ENCODE measurements at regions not wholly inside any gene's neighbourhood (a gene's known extent, or its start where the extent isn't known, plus 50 kb on each side); places are given as distances from the start of the nearest gene placed in this dataset.
"Not testable (repeated sequence)": the region's sequence is repeated elsewhere in the genome, so short reads cannot be mapped to it uniquely, and the experiment has no call there.

DNA sequence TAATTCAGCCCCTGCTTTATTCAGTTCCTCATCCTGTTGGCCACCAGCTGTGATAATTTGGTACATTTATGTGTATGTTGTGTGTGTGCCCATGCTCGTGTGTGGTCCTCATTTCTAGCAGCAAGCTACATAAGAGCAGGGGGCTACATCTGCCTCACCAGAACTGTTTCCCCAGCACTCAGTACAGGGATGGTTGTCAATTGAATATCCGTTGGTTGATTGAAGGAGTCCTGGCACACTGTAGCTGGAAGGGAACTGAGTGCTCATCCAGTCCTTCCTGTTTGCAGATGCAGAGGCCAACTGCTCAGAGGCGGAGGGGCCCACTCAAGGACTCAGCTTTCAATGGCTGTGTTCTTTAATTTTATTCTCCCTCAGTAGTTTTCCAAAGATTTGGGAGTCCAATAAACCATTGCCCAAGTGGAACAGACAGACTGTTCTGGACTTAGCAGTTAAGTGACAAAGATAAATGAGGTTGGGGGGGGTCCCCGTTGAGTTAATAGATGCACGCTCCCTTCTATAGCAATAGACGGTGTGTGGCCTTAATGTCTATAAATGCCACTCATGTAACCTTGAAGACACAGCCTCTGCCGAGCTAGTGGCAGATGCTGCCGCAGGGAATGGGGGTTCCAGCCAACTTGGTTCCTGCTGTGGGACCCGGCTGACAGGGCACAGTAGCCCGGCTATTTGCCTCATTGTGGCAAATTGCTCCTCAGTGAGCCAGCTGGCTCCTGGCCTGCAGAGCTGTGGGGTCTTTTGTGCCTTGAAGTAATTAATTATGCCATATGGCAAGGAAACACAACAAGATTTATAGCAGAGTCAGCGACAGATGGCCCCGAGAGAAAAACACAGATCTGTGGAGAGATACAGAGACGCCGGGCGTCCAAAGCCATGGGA lies 71.4 kb upstream of the GRK3 start:
- Mint-ChIP-seq H3K27ac (no peak overlapping the region), H3K36me3 (peaks cover 22% of the 10 kb centered on the region), H3K27me3 (no peaks in the 10 kb centered on the region), H3K9me3 (peaks cover 2% of the 10 kb centered on the region), H3K4me1 (ENCODE audit: low read depth) (peaks cover 12% of the 10 kb centered on the region), H3K4me3 (no peak overlapping the region)
- intact Hi-C loops (cut with micrococcal nuclease) = no loop called here
- ChIA-PET POLR2A (no interaction called here), CTCF (interaction anchor here (1.6 kb wide), 1 partner anchor 280 kb away, joined by 3 read pairs; no protein-coding TSS in a partner anchor)
- no peak for DNase-seq

DNA sequence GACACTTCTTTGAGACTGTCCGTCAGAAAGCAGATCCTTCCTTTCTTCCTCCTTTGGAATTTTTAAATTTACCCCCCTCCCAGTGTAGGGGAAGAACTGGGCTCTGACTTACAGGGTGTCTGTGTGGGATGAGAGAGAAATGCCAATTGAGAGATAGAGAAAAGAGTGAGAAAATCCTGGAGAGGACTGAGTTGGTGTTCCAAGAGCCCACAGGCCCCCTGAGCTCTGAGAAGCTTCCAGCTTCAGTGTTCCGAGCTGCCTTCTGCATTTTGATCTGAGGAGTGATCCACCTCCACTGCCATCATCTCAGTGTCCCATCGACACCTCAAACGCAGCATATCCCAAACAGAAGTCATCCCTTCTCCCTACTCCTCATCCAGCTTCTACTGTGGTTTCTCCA lies 70.7 kb upstream of the GRK3 start:
- Mint-ChIP-seq H3K27ac (no peak overlapping the region), H3K27me3 (no peaks in the 10 kb centered on the region), H3K4me1 (ENCODE audit: low read depth) (peaks cover 5% of the 10 kb centered on the region), H3K4me3 (no peak overlapping the region), H3K36me3 (peaks cover 20% of the 10 kb centered on the region), H3K9me3 (peaks cover 2% of the 10 kb centered on the region)
- intact Hi-C loops (cut with micrococcal nuclease) = no loop called here
- ChIA-PET POLR2A (no interaction called here), CTCF (interaction anchor here (1.6 kb wide), 1 partner anchor 279 kb away, joined by 3 read pairs; no protein-coding TSS in a partner anchor)
- no peak for DNase-seq

DNA sequence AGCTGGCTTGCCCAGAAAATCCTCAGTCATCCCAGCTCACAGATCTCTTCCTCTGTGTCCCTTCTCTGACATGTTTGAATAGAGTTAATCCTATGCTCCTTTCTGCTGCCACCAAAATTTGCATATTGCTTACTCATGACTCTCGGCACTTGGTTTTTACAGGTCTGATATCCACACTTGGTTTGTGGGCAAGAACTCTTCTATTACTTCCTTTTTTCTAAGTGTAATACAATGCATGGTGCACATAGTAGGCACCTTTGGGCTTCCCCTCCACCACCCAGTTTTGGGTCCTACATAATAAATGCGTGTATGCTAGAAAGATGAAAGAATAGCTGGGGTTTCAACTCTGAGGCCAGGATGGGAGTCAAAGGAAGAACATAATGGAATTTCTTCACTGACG lies 69.7 kb upstream of the GRK3 start:
- Mint-ChIP-seq H3K36me3 (peaks cover 11% of the 10 kb centered on the region), H3K27me3 (no peaks in the 10 kb centered on the region), H3K4me3 (no peak overlapping the region), H3K4me1 (ENCODE audit: low read depth) (peaks cover 5% of the 10 kb centered on the region), H3K27ac (no peak overlapping the region), H3K9me3 (peaks cover 2% of the 10 kb centered on the region)
- CTCF ChIA-PET = interaction anchor here (0.6 kb wide), 1 partner anchor 281 kb away, joined by 3 read pairs; no protein-coding TSS in a partner anchor
- POLR2A ChIA-PET = no interaction called here
- intact Hi-C loops (cut with micrococcal nuclease) = no loop called here
- DNase-seq = no peak

DNA sequence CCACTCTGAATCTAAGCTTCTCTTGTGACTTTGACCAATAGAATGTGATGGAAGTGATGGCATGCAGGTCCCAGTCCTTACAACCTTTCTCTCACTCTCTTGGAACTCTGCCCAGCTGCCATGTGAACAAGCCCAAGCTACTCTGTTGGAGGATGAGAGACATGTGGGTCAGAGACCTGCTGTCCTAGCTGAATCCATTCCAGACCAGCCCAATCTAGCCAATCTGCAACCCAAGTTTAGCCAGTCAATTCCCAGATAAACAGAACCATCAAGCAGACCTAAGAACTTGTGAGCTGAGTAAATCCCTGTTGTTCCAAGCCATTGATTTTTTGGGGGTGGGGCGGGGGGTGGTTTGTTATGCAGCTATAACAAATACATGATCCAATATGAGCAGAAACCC lies 69.2 kb upstream of the GRK3 start:
- H3K27ac Mint-ChIP-seq = no peak overlapping the region
- no peak overlapping the region for H3K4me3 Mint-ChIP-seq
- H3K27me3 Mint-ChIP-seq = no peaks in the 10 kb centered on the region
- H3K4me1 Mint-ChIP-seq (ENCODE audit: low read depth) = peaks cover 5% of the 10 kb centered on the region
- peaks cover 7% of the 10 kb centered on the region for H3K36me3 Mint-ChIP-seq
- ChIA-PET CTCF (interaction anchor here (0.6 kb wide), 1 partner anchor 281 kb away, joined by 3 read pairs; no protein-coding TSS in a partner anchor), POLR2A (interaction anchor here (0.6 kb wide), 1 partner anchor 64 kb away, joined by 3 read pairs; no protein-coding TSS in a partner anchor)
- intact Hi-C loops (cut with micrococcal nuclease) = no loop called here
- no peak for DNase-seq
- H3K9me3 Mint-ChIP-seq = no peaks in the 10 kb centered on the region

DNA sequence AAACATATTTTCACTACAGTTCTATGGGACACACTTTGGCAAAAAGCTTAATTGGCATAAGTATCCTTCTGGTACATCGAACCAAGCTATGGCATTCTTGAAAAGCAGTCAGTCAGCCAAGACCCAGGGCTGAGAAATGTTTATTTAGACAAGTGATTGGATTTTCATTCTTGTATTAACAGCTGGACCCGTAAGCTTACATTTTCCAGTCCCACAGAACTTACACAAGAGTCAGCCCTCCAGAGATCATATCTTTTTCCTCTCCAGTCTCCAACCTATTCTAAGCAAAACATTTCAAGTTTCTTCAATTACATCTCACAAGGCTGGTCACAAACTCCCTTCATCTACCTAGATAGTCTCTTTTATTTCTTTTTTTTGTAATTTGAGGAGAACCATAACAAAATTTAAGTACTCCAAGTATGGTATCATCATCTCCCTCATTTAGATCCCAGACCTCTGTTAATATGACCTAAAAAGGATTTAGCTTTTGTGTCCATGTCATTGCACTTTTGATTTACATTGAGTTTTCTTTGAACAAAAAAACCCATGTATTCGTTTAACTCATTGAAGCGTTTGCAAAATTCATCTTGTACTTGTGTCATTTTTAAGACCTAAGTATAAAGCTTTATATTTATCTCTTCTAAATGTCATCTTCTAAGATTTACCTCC lies 67.9 kb upstream of the GRK3 start:
- intact Hi-C loops (cut with micrococcal nuclease) = no loop called here
- no peaks in the 10 kb centered on the region for H3K9me3 Mint-ChIP-seq
- no peak overlapping the region for H3K27ac Mint-ChIP-seq
- DNase-seq = no peak
- peaks cover 9% of the 10 kb centered on the region for H3K36me3 Mint-ChIP-seq
- H3K4me3 Mint-ChIP-seq = no peak overlapping the region
- ChIA-PET POLR2A (no interaction called here), CTCF (interaction anchor here (0.5 kb wide), 1 partner anchor 254 kb away, joined by 3 read pairs; no protein-coding TSS in a partner anchor)
- no peaks in the 10 kb centered on the region for H3K27me3 Mint-ChIP-seq
- H3K4me1 Mint-ChIP-seq (ENCODE audit: low read depth) = peaks cover 5% of the 10 kb centered on the region

DNA sequence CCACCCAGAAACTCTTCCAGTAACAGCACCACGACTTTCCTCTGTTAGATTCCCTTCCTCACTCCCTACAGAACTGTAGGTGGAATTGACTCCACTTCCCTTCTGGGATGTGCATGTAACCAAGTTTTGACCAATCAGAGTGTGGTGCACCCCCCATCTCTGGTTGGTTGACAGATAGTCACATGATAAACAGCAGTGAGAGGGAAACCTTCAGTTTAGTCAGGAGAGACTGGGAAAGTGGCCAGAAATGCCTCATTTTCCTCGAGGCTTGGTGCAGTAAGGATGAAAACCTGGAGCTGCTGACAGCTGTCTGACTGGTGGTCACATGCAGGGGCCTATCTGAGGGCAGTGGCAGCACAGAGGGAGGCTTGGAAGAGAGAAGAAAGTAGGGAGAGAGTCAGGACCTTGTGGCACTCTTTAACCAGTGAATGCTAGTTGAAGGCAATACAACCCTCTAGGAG lies 67.3 kb upstream of the GRK3 start:
- ChIA-PET CTCF (interaction anchor here (0.5 kb wide), 1 partner anchor 253 kb away, joined by 3 read pairs; no protein-coding TSS in a partner anchor), POLR2A (no interaction called here)
- peaks cover 5% of the 10 kb centered on the region for H3K4me1 Mint-ChIP-seq (ENCODE audit: low read depth)
- H3K27ac Mint-ChIP-seq = no peak overlapping the region
- no peak overlapping the region for H3K4me3 Mint-ChIP-seq
- no peaks in the 10 kb centered on the region for H3K27me3 Mint-ChIP-seq
- DNase-seq = no peak
- H3K36me3 Mint-ChIP-seq = peaks cover 9% of the 10 kb centered on the region
- intact Hi-C loops (cut with micrococcal nuclease) = no loop called here
- H3K9me3 Mint-ChIP-seq = no peaks in the 10 kb centered on the region

DNA sequence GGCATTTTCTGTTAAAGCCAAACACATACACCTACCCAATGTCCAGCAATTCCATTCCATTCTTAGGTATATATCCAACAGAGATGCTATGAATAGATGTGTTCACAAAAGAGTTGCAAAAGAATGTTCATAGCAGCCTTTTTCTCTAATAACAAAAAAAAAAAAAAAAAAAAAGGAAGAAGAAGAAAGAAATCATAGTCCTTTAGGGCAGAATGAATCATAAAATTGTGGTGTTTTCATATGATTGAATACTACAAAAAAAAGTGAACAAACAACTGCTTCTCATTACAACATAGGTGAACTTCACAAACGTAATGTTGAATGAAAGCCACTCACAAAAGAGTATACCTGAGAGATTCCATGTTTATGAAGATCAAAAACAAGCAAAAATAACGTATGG lies 66.8 kb upstream of the GRK3 start:
- H3K27me3 Mint-ChIP-seq = no peaks in the 10 kb centered on the region
- intact Hi-C loops (cut with micrococcal nuclease) = no loop called here
- no peak for DNase-seq
- H3K27ac Mint-ChIP-seq = no peak overlapping the region
- H3K4me1 Mint-ChIP-seq (ENCODE audit: low read depth) = peaks cover 5% of the 10 kb centered on the region
- POLR2A ChIA-PET = no interaction called here
- H3K9me3 Mint-ChIP-seq = no peaks in the 10 kb centered on the region
- no peak overlapping the region for H3K4me3 Mint-ChIP-seq
- CTCF ChIA-PET = no interaction called here
- H3K36me3 Mint-ChIP-seq = peaks cover 9% of the 10 kb centered on the region

DNA sequence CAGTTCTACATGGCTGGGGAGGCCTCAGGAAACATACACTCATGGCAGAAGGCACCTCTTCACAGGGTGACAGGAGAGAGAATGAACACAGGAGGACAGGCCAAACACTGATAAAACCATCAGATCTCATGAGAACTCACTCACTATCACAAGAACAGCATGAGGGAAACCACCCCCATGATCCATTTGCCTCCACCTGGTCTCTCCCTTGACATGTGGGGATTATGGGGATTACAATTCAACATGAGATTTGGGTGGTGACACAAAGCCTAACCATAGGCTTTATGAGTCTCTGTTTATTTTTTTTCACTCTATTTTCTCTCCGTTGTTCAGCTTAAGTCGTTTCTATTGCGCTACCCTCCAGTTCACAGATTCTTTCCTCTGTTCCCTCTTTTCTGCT lies 63.8 kb upstream of the GRK3 start:
- H3K4me3 Mint-ChIP-seq; H3K27me3 Mint-ChIP-seq; H3K27ac Mint-ChIP-seq; CTCF ChIA-PET; H3K36me3 Mint-ChIP-seq; DNase-seq; H3K9me3 Mint-ChIP-seq; intact Hi-C loops (cut with micrococcal nuclease); POLR2A ChIA-PET; H3K4me1 Mint-ChIP-seq (ENCODE audit: low read depth): not testable (repeated sequence)

DNA sequence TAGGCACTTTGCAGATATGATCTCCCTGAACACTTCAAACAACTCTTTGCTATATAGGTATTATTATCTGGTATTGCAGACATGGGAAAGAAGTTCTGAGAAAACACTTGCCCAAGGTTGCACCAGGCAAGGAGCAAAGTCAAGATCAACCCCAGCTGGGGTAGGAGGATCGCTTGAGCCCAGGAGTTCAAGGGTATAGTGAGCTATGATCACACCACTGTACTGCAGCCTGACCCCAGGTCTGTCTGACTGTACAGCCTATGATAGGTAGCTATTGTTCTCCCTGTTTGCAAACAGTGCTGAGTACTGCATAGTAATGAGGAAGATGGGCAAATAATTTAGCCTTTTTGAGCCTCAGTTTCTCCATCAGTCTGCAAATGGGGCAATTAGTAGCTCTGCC lies 60.5 kb upstream of the GRK3 start:
- CTCF ChIA-PET; POLR2A ChIA-PET; H3K36me3 Mint-ChIP-seq; H3K9me3 Mint-ChIP-seq; H3K27me3 Mint-ChIP-seq; H3K4me3 Mint-ChIP-seq; H3K4me1 Mint-ChIP-seq (ENCODE audit: low read depth); intact Hi-C loops (cut with micrococcal nuclease); DNase-seq; H3K27ac Mint-ChIP-seq: not testable (repeated sequence)

DNA sequence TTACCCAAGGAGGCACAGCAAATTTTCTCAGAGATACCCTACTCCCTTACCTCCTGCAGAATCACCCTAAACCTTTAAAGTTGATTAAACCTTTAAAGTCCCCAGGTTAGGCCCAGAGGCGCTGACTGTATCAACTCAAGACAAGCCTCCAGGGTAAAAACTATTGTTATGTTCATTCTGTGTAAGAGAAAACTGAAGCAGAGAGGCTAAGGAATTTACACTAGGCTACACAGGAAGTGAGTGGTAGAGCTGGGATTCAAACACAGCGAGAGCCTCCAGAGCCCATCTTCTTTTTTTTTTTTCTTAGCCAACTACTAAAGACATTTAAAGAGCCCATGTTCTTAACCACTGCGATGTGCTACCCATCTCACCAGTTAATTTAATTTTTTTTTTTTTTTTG lies 56.3 kb upstream of the GRK3 start:
- intact Hi-C loops (cut with micrococcal nuclease) = no loop called here
- Mint-ChIP-seq H3K36me3 (peaks cover 12% of the 10 kb centered on the region), H3K4me3 (no peak overlapping the region), H3K27me3 (no peaks in the 10 kb centered on the region), H3K27ac (no peak overlapping the region), H3K4me1 (ENCODE audit: low read depth) (no peaks in the 10 kb centered on the region), H3K9me3 (no peaks in the 10 kb centered on the region)
- no peak for DNase-seq
- ChIA-PET POLR2A (interaction anchor here (0.6 kb wide), 1 partner anchor 256 kb away, joined by 3 read pairs; no protein-coding TSS in a partner anchor), CTCF (no interaction called here)

DNA sequence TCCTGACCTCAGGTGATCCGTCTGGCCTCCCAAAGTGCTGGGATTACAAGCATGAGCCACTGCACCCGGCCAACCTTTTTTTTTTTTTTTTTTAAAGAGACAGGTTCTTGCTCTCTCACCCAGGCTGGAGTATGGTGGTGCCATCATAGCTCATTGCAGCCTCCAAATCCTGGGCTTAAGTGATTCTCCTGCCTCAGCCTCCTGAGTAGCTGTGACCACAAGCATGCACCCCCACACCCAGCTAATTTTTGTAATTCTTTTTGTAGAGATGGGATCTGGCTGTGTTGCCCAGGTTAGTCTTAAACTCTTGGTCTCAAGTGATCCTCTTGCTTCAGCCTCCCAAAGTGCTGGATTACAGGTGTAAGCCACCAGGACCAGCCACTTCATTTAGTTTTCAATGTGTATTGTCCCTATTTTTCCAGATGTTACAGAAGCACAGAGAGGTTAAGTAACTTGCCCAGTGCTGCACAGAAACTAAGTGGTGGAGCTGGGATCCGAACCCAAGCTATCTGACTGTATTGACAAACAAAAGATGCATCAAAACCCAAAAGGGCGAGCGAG lies 55.6 kb upstream of the GRK3 start:
- ChIA-PET CTCF (no interaction called here), POLR2A (no interaction called here)
- DNase-seq = no peak
- Mint-ChIP-seq H3K9me3 (no peaks in the 10 kb centered on the region), H3K36me3 (peaks cover 13% of the 10 kb centered on the region), H3K4me1 (ENCODE audit: low read depth) (no peaks in the 10 kb centered on the region), H3K27ac (no peak overlapping the region), H3K4me3 (no peak overlapping the region), H3K27me3 (no peaks in the 10 kb centered on the region)
- intact Hi-C loops (cut with micrococcal nuclease) = no loop called here

DNA sequence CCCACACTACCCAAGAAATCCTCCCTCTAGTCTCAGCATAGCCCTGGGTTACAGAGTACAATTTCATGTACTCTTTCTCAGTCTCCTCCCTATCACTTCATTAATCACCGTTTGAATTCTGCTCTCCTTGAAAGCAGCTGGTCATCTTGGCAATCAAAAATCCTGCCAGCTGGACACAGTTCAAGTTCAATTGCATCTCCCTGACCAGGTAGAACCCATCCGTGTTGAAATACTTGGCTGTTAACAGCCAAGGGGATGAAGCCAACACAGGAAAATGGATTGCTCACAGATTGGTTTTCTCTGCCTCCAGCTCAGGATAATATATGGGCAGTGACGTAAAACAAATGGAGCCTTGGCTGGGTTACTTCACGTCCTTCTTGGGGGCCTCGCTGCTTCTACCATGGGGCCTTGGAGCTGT lies 55.1 kb upstream of the GRK3 start:
- intact Hi-C loops (cut with micrococcal nuclease) = no loop called here
- H3K27ac Mint-ChIP-seq = no peak overlapping the region
- ChIA-PET CTCF (no interaction called here), POLR2A (no interaction called here)
- DNase-seq = no peak
- H3K27me3 Mint-ChIP-seq = no peaks in the 10 kb centered on the region
- no peaks in the 10 kb centered on the region for H3K4me1 Mint-ChIP-seq (ENCODE audit: low read depth)
- no peaks in the 10 kb centered on the region for H3K9me3 Mint-ChIP-seq
- no peak overlapping the region for H3K4me3 Mint-ChIP-seq
- H3K36me3 Mint-ChIP-seq = peaks cover 13% of the 10 kb centered on the region
